ENCODE measurements at regions not wholly inside any gene's neighbourhood (a gene's known extent, or its start where the extent isn't known, plus 50 kb on each side); places are given as distances from the start of the nearest gene placed in this dataset.

GRCh38 chr10:100618632-100619255 lies 83.0 kb downstream of the HIF1AN start:
- no peaks in the 10 kb centered on the region for H3K4me1 ChIP-seq (ENCODE audit: control insufficient read depth in 1 of 2, insufficient read depth in 2 of 2, low read length in 2 of 2)
- BruUV-seq (replicated peaks), result no TSS peak
- DNase-seq (ENCODE audit: low read depth, low spot score), result no peak
- no peaks in the 10 kb centered on the region for H3K36me3 ChIP-seq (ENCODE audit: control insufficient read depth in 1 of 2, insufficient read depth in 2 of 2, low read length in 2 of 2)
- no peak overlapping the region for H3K27ac ChIP-seq (ENCODE audit: low read depth, low read length)
- no peaks in the 10 kb centered on the region for H4K20me1 ChIP-seq (ENCODE audit: insufficient read depth)
- intact Hi-C loops (cut with micrococcal nuclease), result no loop called here
- H3K9me2 ChIP-seq (ENCODE audit: insufficient read depth), result no peaks in the 10 kb centered on the region
- H3K9ac ChIP-seq (ENCODE audit: low read length), result no peak overlapping the region
- H3K79me2 ChIP-seq (ENCODE audit: insufficient read depth, low read length), result no peaks in the 10 kb centered on the region
- peaks cover 33% of the 10 kb centered on the region; the same call in 1 of the 2 replicates for H3K27me3 ChIP-seq (ENCODE audit: insufficient read depth, low read length)
- ATAC-seq, result no peak
- CTCF ChIA-PET, result interaction anchor here (1.3 kb wide), 1 partner anchor 19 kb away, joined by 4 read pairs; no protein-coding TSS in a partner anchor
- TF ChIP-seq ZNF274 (IDR thresholded peaks at IDR 0.05; ENCODE audit: low read depth, low read length) (no peak), ZBTB33 (IDR thresholded peaks at IDR 0.05; ENCODE audit: extremely low read depth, insufficient replicate concordance, low read length) (no peak), REST (IDR thresholded peaks at IDR 0.05; ENCODE audit: low read depth) (no peak), POLR2A (IDR thresholded peaks at IDR 0.05; ENCODE audit: borderline replicate concordance, extremely low read depth, insufficient read depth, insufficient read length) (no peak), EGR1 (IDR thresholded peaks at IDR 0.05; ENCODE audit: low read depth) (no peak), YY1 (IDR thresholded peaks at IDR 0.05; ENCODE audit: extremely low read depth, insufficient replicate concordance, low read depth, low read length) (no peak), SP1 (IDR thresholded peaks at IDR 0.05; ENCODE audit: low read depth) (no peak), POLR2AphosphoS5 (IDR thresholded peaks at IDR 0.05; ENCODE audit: low read depth, low read length) (no peak), SRF (IDR thresholded peaks at IDR 0.05; ENCODE audit: low read depth) (no peak), SIN3A (IDR thresholded peaks at IDR 0.05; ENCODE audit: low read depth) (no peak), EZH2phosphoT487 (IDR thresholded peaks at IDR 0.05; ENCODE audit: borderline replicate concordance) (no peak), JUND (IDR thresholded peaks at IDR 0.05) (no peak), ZFX (IDR thresholded peaks at IDR 0.05) (no peak), MAX (IDR thresholded peaks at IDR 0.05) (no peak), EZH2 (IDR thresholded peaks at IDR 0.05) (no peak)
- no peak overlapping the region for H3K4me3 ChIP-seq (replicated peaks in 1 of 2; ENCODE audit: low read depth in 1 of 2, low read length in 2 of 2)
- RAD21 ChIA-PET (ENCODE audit: low non-redundant PET in 1 of 2, low total read pairs in 2 of 2, uncharacterized antibody in 2 of 2, unreplicated experiment in 2 of 2), result no interaction called here
- H3K4me2 ChIP-seq (ENCODE audit: low read length), result no peak overlapping the region
- no peak overlapping the region for H2AFZ ChIP-seq (ENCODE audit: low read depth, low read length, poor library complexity, severe bottlenecking)
- no peaks in the 10 kb centered on the region for H3K9me3 ChIP-seq (ENCODE audit: control insufficient read depth in 1 of 2, insufficient read depth in 1 of 2, low read depth in 1 of 2, low read length in 2 of 2)
- POLR2A ChIA-PET, result no interaction called here

All from HCT116 (cell line).